Keratinocyte (primary cell): ENCODE measurements at regions not wholly inside any gene's neighbourhood (a gene's known extent, or its start where the extent isn't known, plus 50 kb on each side); places are given as distances from the start of the nearest gene placed in this dataset.

Source experiments
- DNase-seq: peaks from one replicate; pipeline ENCODE4 v3.0.0-alpha.2; 2011; ENCODE audit warnings: low read depth, missing footprints, low spot score
- FAIRE-seq: peaks from 2 replicates; lab custom pipeline; 2011; peaks lifted over from hg19 to GRCh38; lab: Jason Lieb, UNC
- H2AFZ ChIP-seq: 2 replicates; pipeline ENCODE4 v1.6.0; 2012; ENCODE audit warnings: low read length, control low read depth, inconsistent platforms; ENCODE audit not compliant: control insufficient read depth
- H3K27ac ChIP-seq: 2 replicates; pipeline ENCODE4 v1.5.1; 2011; ENCODE audit warnings: low read length; ENCODE audit not compliant: control insufficient read depth, insufficient read depth
- H3K27me3 ChIP-seq: 3 replicates; pipeline ENCODE4 v1.6.0; 2011; ENCODE audit warnings: low read length; ENCODE audit not compliant: control insufficient read depth, insufficient read depth; ENCODE audit errors: extremely low read depth
- H3K36me3 ChIP-seq, 2 experiments: 2 replicates in 1 of 2; 3 replicates in 1 of 2; pipeline ENCODE4 v1.5.1; 2011; ENCODE audit warnings: low read length in 2 of 2, mild to moderate bottlenecking in 1 of 2; ENCODE audit not compliant: control insufficient read depth in 2 of 2, insufficient read depth in 2 of 2; ENCODE audit errors: extremely low read depth in 1 of 2
- H3K4me1 ChIP-seq: 3 replicates; pipeline ENCODE4 v1.5.1; 2011; ENCODE audit warnings: low read length; ENCODE audit not compliant: control insufficient read depth, insufficient read depth; ENCODE audit errors: extremely low read depth
- H3K4me2 ChIP-seq: 3 replicates; pipeline ENCODE4 v1.6.0; 2011; ENCODE audit warnings: low read depth, low read length; ENCODE audit not compliant: control insufficient read depth, insufficient read depth; ENCODE audit errors: extremely low read depth
- H3K4me3 ChIP-seq, 3 experiments: fragments of 200-600 bp in 1 of 3; sonication (generic) in 1 of 3; 2 replicates in 2 of 3; 3 replicates in 1 of 3; pipeline ENCODE4 v1.5.1; 2011 to 2016; ENCODE audit warnings: low read length in 3 of 3, mild to moderate bottlenecking in 3 of 3, control low read depth in 2 of 3, inconsistent platforms in 1 of 3, low read depth in 1 of 3, mixed read lengths in 1 of 3, mixed run types in 1 of 3, moderate library complexity in 1 of 3; ENCODE audit not compliant: control insufficient read depth in 2 of 3, insufficient read depth in 2 of 3; ENCODE audit errors: extremely low read depth in 1 of 3
- H3K79me2 ChIP-seq: 2 replicates; pipeline ENCODE4 v1.6.0; 2012; ENCODE audit warnings: low read length; ENCODE audit not compliant: control insufficient read depth, insufficient read depth
- H3K9ac ChIP-seq: 3 replicates; pipeline ENCODE4 v1.6.0; 2011; ENCODE audit warnings: low read length; ENCODE audit not compliant: control insufficient read depth, insufficient read depth; ENCODE audit errors: extremely low read depth
- H3K9me1 ChIP-seq: 3 replicates; pipeline ENCODE4 v1.6.0; 2011; ENCODE audit warnings: low read length; ENCODE audit not compliant: control insufficient read depth, insufficient read depth; ENCODE audit errors: extremely low read depth
- H3K9me3 ChIP-seq: 2 replicates; pipeline ENCODE4 v1.5.1; 2012; ENCODE audit warnings: low read depth, low read length; ENCODE audit not compliant: control insufficient read depth
- H4K20me1 ChIP-seq: 3 replicates; pipeline ENCODE4 v1.6.0; 2011; ENCODE audit warnings: low read length; ENCODE audit not compliant: control insufficient read depth, insufficient read depth; ENCODE audit errors: extremely low read depth
- CTCF ChIP-seq, 3 experiments: IDR thresholded peaks in 1 of 3; conservative IDR thresholded peaks in 1 of 3; optimal IDR thresholded peaks in 1 of 3; 2 replicates in 2 of 3; 3 replicates in 1 of 3; pipeline versions ENCODE3 to v1.5.1; 2011; ENCODE audit warnings: low read length in 3 of 3, mild to moderate bottlenecking in 3 of 3, moderate library complexity in 2 of 3, control low read depth in 1 of 3, inconsistent platforms in 1 of 3; ENCODE audit not compliant: insufficient read depth in 2 of 3; ENCODE audit errors: extremely low read depth in 1 of 3
- EZH2 ChIP-seq: IDR thresholded peaks from one replicate; pipeline ENCODE4 v1.6.1; 2012; ENCODE audit warnings: inconsistent platforms, mild to moderate bottlenecking, low read length, moderate library complexity
- dilution Hi-C: fragments of 300-500 bp; cut with MboI; formaldehyde crosslinking; loops from one replicate; pipeline ENCODE4 v1.7.0; 2020; ENCODE audit warnings: low sequenced_read_pairs; ENCODE audit not compliant: extremely low pct_ligation_motif_present

GRCh38 chr3:163011596-163011995, 1515.0 kb downstream of the OTOL1 start:
- Histone ChIP-seq H3K4me2 (no peak overlapping the region), H3K27ac (no peak overlapping the region), H3K36me3 (no peaks in the 10 kb centered on the region), H3K4me3 (no peak overlapping the region), H3K27me3 (no peaks in the 10 kb centered on the region), H3K9me3 (no peaks in the 10 kb centered on the region), H3K79me2 (no peaks in the 10 kb centered on the region), H3K4me1 (no peaks in the 10 kb centered on the region), H2AFZ (no peak overlapping the region), H3K9me1 (no peaks in the 10 kb centered on the region), H3K9ac (no peak overlapping the region), H4K20me1 (no peaks in the 10 kb centered on the region)
- FAIRE-seq (no peak), DNase-seq (no peak)
- dilution Hi-C loops = no loop called here
- TF ChIP-seq EZH2 = no peak
- TF ChIP-seq CTCF (optimal IDR thresholded peaks at IDR 0.05 in 1 of 3, IDR thresholded peaks at IDR 0.05 in 1 of 3, conservative IDR thresholded peaks at IDR 0.05 in 1 of 3; ENCODE audit: extremely low read depth in 1 of 3, insufficient read depth in 2 of 3, low read length in 3 of 3) = no peak

GRCh38 chr3:163016251-163016650, 1519.6 kb downstream of the OTOL1 start:
- Histone ChIP-seq H2AFZ (no peak overlapping the region), H3K36me3 (no peaks in the 10 kb centered on the region), H3K9me3 (no peaks in the 10 kb centered on the region), H3K4me1 (no peaks in the 10 kb centered on the region), H3K9me1 (no peaks in the 10 kb centered on the region), H3K27ac (no peak overlapping the region), H3K4me3 (no peak overlapping the region), H3K4me2 (no peak overlapping the region), H3K27me3 (no peaks in the 10 kb centered on the region), H3K9ac (no peak overlapping the region), H4K20me1 (no peaks in the 10 kb centered on the region), H3K79me2 (no peaks in the 10 kb centered on the region)
- FAIRE-seq (no peak), DNase-seq (no peak)
- TF ChIP-seq EZH2 (no peak), CTCF (optimal IDR thresholded peaks at IDR 0.05 in 1 of 3, IDR thresholded peaks at IDR 0.05 in 1 of 3, conservative IDR thresholded peaks at IDR 0.05 in 1 of 3; ENCODE audit: extremely low read depth in 1 of 3, insufficient read depth in 2 of 3, low read length in 3 of 3) (no peak)
- dilution Hi-C loops = no loop called here
